ENCODE measurements at regions not wholly inside any gene's neighbourhood (a gene's known extent, or its start where the extent isn't known, plus 50 kb on each side); places are given as distances from the start of the nearest gene placed in this dataset.

DNA sequence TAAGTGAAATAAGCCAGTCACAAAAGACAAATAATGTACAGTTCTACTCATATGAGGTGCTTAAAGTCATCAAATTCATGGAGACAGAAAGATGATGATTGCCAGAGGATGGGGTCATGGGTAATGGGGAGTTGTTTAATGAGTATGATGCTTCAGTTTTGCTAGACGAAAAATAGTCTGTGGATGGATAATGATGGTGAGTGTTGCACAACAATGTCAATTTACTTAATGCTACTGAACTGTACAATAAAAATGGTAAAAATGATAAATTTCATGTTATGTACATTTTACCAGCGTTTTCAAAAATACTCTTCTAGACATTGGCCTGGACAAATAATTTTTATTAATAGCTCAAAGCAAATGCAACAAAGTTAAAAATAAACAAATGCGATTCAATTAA lies 118.5 kb upstream of the KYNU start:
- no peak for TF ChIP-seq POLR2A (IDR thresholded peaks at IDR 0.05)
- no peak for TF ChIP-seq POLR2AphosphoS5 (IDR thresholded peaks at IDR 0.05)

All from upper lobe of left lung (tissue), 4 donors.